Fibroblast of pulmonary artery (primary cell): ENCODE measurements at regions not wholly inside any gene's neighbourhood (a gene's known extent, or its start where the extent isn't known, plus 50 kb on each side); places are given as distances from the start of the nearest gene placed in this dataset.

ENCODE experiments used
- DNase-seq: peaks from one replicate; pipeline ENCODE4 v3.0.0-alpha.2; 2010; ENCODE audit warnings: low read depth
- H3K4me3 ChIP-seq: replicated peaks from 2 replicates; pipeline ENCODE4 v1.5.1; 2011; ENCODE audit warnings: low read depth, mild to moderate bottlenecking, control low read depth, low read length, moderate library complexity
- CTCF ChIP-seq: IDR thresholded peaks from 2 replicates; pipeline ENCODE4 v1.5.1; 2011; ENCODE audit warnings: mild to moderate bottlenecking, control low read depth, low read length, inconsistent platforms; ENCODE audit errors: missing control alignments

DNA sequence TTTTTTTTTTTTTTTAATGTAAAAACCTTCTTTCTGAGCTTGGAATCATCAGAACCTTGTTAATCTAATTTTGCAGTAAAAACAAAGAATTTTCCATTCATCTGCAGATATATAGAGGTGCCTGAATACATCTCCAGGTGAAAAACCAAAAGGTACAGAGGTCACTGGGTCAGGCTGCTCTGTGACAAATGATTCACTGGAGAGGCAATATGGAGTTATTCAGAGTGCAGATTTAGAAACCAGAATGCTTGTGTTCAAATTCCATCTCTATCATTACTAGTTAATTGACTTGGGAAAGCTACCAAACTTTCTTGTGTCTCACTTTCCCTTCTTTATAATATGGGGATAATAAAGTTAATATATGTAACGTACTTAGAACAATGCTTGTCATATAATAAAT, 51.5 kb upstream of the C1orf53 start:
- no peak for DNase-seq
- no peak overlapping the region for H3K4me3 ChIP-seq
- no peak for TF ChIP-seq CTCF

DNA sequence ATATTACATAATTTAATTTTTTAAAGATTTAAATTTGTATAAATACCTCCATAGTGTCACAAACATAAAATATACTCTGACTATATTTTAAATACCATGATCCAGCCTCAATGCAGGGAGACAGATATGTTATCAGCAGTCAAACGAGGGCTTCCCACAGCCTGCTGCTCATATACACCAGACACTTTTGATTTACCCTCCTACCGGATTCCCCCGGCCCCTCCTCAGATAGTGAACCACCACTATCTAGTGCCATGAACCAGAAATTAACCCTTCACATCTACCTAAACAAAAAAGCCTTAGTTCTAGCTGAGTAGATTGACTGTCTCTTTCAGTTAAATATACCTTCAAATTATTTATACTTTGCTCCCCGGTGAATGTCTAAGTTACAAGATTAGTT, 52.4 kb upstream of the C1orf53 start:
- TF ChIP-seq CTCF = no peak
- no peak overlapping the region for H3K4me3 ChIP-seq
- DNase-seq = no peak

GRCh38 chr1:197848350-197848749, 54.1 kb upstream of the C1orf53 start:
- TF ChIP-seq CTCF = no peak
- no peak overlapping the region for H3K4me3 ChIP-seq
- DNase-seq = no peak

- no peak for TF ChIP-seq CTCF
- DNase-seq = no peak
- H3K4me3 ChIP-seq = no peak overlapping the region
Observed at GRCh38 chr1:197845886-197846285, 56.5 kb upstream of the C1orf53 start.

DNA sequence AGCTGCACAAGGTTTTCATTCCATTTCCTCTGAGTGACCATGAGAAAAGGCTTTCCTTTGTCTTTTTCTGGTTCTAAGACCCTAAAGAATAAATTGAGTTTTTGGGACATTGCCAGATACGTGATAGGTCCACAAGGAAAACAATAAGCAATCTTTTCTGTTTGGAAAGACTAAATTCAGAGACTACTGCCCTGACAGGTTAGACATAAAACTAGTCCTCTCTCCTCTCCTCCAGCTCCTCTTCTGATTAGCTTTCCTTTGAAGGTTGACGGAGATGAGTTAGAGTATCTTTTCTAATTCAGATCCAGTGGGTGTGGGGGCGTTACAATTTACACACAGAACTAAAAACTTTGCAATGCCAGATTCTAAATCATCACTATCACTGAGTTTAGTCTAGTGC, 57.8 kb upstream of the C1orf53 start:
- no peak for DNase-seq
- TF ChIP-seq CTCF = no peak
- H3K4me3 ChIP-seq = no peak overlapping the region

DNA sequence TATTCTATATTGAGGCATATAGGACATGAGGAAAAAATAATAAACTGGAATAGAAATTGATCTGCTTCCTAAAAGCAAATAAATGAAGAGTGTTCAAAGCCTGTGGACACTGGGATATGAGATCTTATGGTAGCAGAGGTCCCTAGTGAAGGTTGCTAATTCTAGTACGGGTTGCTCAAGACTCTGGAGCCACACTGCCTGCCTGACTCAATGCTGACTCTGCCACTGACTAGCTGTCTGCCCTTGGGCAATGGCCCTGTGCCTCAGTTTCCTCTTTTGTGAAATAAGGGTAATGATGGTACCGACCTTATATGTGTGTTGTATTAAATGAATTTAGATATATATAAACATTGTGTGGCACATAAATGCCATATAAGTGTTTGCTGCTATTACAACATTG, 59.0 kb upstream of the C1orf53 start:
- no peak overlapping the region for H3K4me3 ChIP-seq
- TF ChIP-seq CTCF = no peak
- no peak for DNase-seq

DNA sequence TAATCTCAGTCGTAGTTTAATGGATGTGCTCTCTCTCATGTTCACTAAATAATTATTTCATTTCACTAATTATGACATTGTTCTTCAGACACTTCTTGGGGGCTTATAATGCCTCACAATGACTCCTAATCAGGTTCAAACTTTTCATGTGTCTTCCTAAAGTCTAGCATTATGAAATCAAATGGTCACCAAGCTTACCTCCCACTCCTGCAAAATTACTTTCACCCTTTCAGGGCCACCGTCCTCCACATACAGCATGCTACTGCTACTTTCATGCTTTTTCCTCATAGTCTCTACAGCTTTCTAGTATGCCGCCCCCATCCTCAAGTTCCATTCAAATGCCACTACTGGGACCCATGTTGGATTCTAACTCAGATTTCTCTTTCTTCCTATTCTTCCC, 59.8 kb upstream of the C1orf53 start:
- H3K4me3 ChIP-seq = no peak overlapping the region
- no peak for TF ChIP-seq CTCF
- no peak for DNase-seq
